ENCODE measurements at regions not wholly inside any gene's neighbourhood (a gene's known extent, or its start where the extent isn't known, plus 50 kb on each side); places are given as distances from the start of the nearest gene placed in this dataset.

- no peak overlapping the region for H3K27ac ChIP-seq (ENCODE audit: low read depth in 2 of 2, low read length in 2 of 2)
Observed at GRCh38 chr1:29424266-29424665, 187.9 kb downstream of the PTPRU start.

GRCh38 chr1:29420202-29420601 is 183.9 kb downstream of the PTPRU start:
- Histone ChIP-seq H3K4me3 (ENCODE audit: low read length in 2 of 2) (no peak overlapping the region), H3K36me3 (ENCODE audit: control insufficient read depth in 2 of 2, insufficient read depth in 2 of 2, low read length in 2 of 2) (no peaks in the 10 kb centered on the region), H3K27ac (ENCODE audit: low read depth in 2 of 2, low read length in 2 of 2) (no peak overlapping the region), H3K9me3 (ENCODE audit: control insufficient read depth in 2 of 2, low read length in 2 of 2) (no peaks in the 10 kb centered on the region), H3K4me1 (ENCODE audit: control insufficient read depth in 2 of 2, insufficient read depth in 2 of 2, low read length in 2 of 2) (no peaks in the 10 kb centered on the region), H3K9ac (ENCODE audit: low read depth in 1 of 2, low read length in 2 of 2) (no peak overlapping the region), H3K27me3 (ENCODE audit: control insufficient read depth in 2 of 2, insufficient read depth in 2 of 2, low read length in 2 of 2) (peaks cover 0 to 6% of the 10 kb centered on the region in 2 donors)

More at GRCh38 chr1:29424266-29424665, 187.9 kb downstream of the PTPRU start:
- H3K27me3 ChIP-seq (ENCODE audit: control insufficient read depth in 2 of 2, insufficient read depth in 2 of 2, low read length in 2 of 2) = no peaks in the 10 kb centered on the region
- H3K9ac ChIP-seq (ENCODE audit: low read depth in 1 of 2, low read length in 2 of 2) = no peak overlapping the region
- H3K4me1 ChIP-seq (ENCODE audit: control insufficient read depth in 2 of 2, insufficient read depth in 2 of 2, low read length in 2 of 2) = no peaks in the 10 kb centered on the region
- H3K36me3 ChIP-seq (ENCODE audit: control insufficient read depth in 2 of 2, insufficient read depth in 2 of 2, low read length in 2 of 2) = no peaks in the 10 kb centered on the region
- no peak overlapping the region for H3K4me3 ChIP-seq (ENCODE audit: low read length in 2 of 2)
- H3K9me3 ChIP-seq (ENCODE audit: control insufficient read depth in 2 of 2, low read length in 2 of 2) = no peaks in the 10 kb centered on the region

- peaks cover 0 to 9% of the 10 kb centered on the region in 2 donors for H3K27me3 ChIP-seq (ENCODE audit: control insufficient read depth in 2 of 2, insufficient read depth in 2 of 2, low read length in 2 of 2)
- H3K9ac ChIP-seq (ENCODE audit: low read depth in 1 of 2, low read length in 2 of 2) = no peak overlapping the region
- no peaks in the 10 kb centered on the region for H3K36me3 ChIP-seq (ENCODE audit: control insufficient read depth in 2 of 2, insufficient read depth in 2 of 2, low read length in 2 of 2)
- no peaks in the 10 kb centered on the region for H3K4me1 ChIP-seq (ENCODE audit: control insufficient read depth in 2 of 2, insufficient read depth in 2 of 2, low read length in 2 of 2)
- no peaks in the 10 kb centered on the region for H3K9me3 ChIP-seq (ENCODE audit: control insufficient read depth in 2 of 2, low read length in 2 of 2)
- H3K4me3 ChIP-seq (ENCODE audit: low read length in 2 of 2) = no peak overlapping the region
- H3K27ac ChIP-seq (ENCODE audit: low read depth in 2 of 2, low read length in 2 of 2) = no peak overlapping the region
Observed at GRCh38 chr1:29417971-29418370, 181.6 kb downstream of the PTPRU start.

GRCh38 chr1:29417147-29417858 is 181.0 kb downstream of the PTPRU start:
- H3K36me3 ChIP-seq (ENCODE audit: control insufficient read depth in 2 of 2, insufficient read depth in 2 of 2, low read length in 2 of 2) = no peaks in the 10 kb centered on the region
- H3K9ac ChIP-seq (ENCODE audit: low read depth in 1 of 2, low read length in 2 of 2) = no peak overlapping the region
- H3K27ac ChIP-seq (ENCODE audit: low read depth in 2 of 2, low read length in 2 of 2) = no peak overlapping the region
- no peaks in the 10 kb centered on the region for H3K9me3 ChIP-seq (ENCODE audit: control insufficient read depth in 2 of 2, low read length in 2 of 2)
- H3K27me3 ChIP-seq (ENCODE audit: control insufficient read depth in 2 of 2, insufficient read depth in 2 of 2, low read length in 2 of 2) = peaks cover 0 to 9% of the 10 kb centered on the region in 2 donors
- no peak overlapping the region for H3K4me3 ChIP-seq (ENCODE audit: low read length in 2 of 2)
- no peaks in the 10 kb centered on the region for H3K4me1 ChIP-seq (ENCODE audit: control insufficient read depth in 2 of 2, insufficient read depth in 2 of 2, low read length in 2 of 2)

- H3K9me3 ChIP-seq (ENCODE audit: control insufficient read depth in 2 of 2, low read length in 2 of 2) = no peaks in the 10 kb centered on the region
- H3K9ac ChIP-seq (ENCODE audit: low read depth in 1 of 2, low read length in 2 of 2) = no peak overlapping the region
- peaks cover 0 to 9% of the 10 kb centered on the region in 2 donors for H3K27me3 ChIP-seq (ENCODE audit: control insufficient read depth in 2 of 2, insufficient read depth in 2 of 2, low read length in 2 of 2)
- H3K27ac ChIP-seq (ENCODE audit: low read depth in 2 of 2, low read length in 2 of 2) = no peak overlapping the region
- no peak overlapping the region for H3K4me3 ChIP-seq (ENCODE audit: low read length in 2 of 2)
- H3K4me1 ChIP-seq (ENCODE audit: control insufficient read depth in 2 of 2, insufficient read depth in 2 of 2, low read length in 2 of 2) = no peaks in the 10 kb centered on the region
- no peaks in the 10 kb centered on the region for H3K36me3 ChIP-seq (ENCODE audit: control insufficient read depth in 2 of 2, insufficient read depth in 2 of 2, low read length in 2 of 2)
Observed at GRCh38 chr1:29416267-29417146, 180.2 kb downstream of the PTPRU start.

GRCh38 chr1:29415861-29416260 is 179.5 kb downstream of the PTPRU start:
- Histone ChIP-seq H3K36me3 (ENCODE audit: control insufficient read depth in 2 of 2, insufficient read depth in 2 of 2, low read length in 2 of 2) (no peaks in the 10 kb centered on the region), H3K9ac (ENCODE audit: low read depth in 1 of 2, low read length in 2 of 2) (no peak overlapping the region), H3K27me3 (ENCODE audit: control insufficient read depth in 2 of 2, insufficient read depth in 2 of 2, low read length in 2 of 2) (peaks cover 0 to 9% of the 10 kb centered on the region in 2 donors), H3K27ac (ENCODE audit: low read depth in 2 of 2, low read length in 2 of 2) (no peak overlapping the region), H3K4me3 (ENCODE audit: low read length in 2 of 2) (no peak overlapping the region), H3K9me3 (ENCODE audit: control insufficient read depth in 2 of 2, low read length in 2 of 2) (no peaks in the 10 kb centered on the region), H3K4me1 (ENCODE audit: control insufficient read depth in 2 of 2, insufficient read depth in 2 of 2, low read length in 2 of 2) (no peaks in the 10 kb centered on the region)

- Histone ChIP-seq H3K4me1 (ENCODE audit: control insufficient read depth in 2 of 2, insufficient read depth in 2 of 2, low read length in 2 of 2) (no peaks in the 10 kb centered on the region), H3K27me3 (ENCODE audit: control insufficient read depth in 2 of 2, insufficient read depth in 2 of 2, low read length in 2 of 2) (peaks cover 3 to 9% of the 10 kb centered on the region in 2 donors), H3K27ac (ENCODE audit: low read depth in 2 of 2, low read length in 2 of 2) (no peak overlapping the region), H3K4me3 (ENCODE audit: low read length in 2 of 2) (no peak overlapping the region), H3K36me3 (ENCODE audit: control insufficient read depth in 2 of 2, insufficient read depth in 2 of 2, low read length in 2 of 2) (no peaks in the 10 kb centered on the region), H3K9ac (ENCODE audit: low read depth in 1 of 2, low read length in 2 of 2) (no peak overlapping the region), H3K9me3 (ENCODE audit: control insufficient read depth in 2 of 2, low read length in 2 of 2) (no peaks in the 10 kb centered on the region)
Observed at GRCh38 chr1:29415156-29415830, 179.0 kb downstream of the PTPRU start.

- Histone ChIP-seq H3K9me3 (ENCODE audit: control insufficient read depth in 2 of 2, low read length in 2 of 2) (no peaks in the 10 kb centered on the region), H3K4me1 (ENCODE audit: control insufficient read depth in 2 of 2, insufficient read depth in 2 of 2, low read length in 2 of 2) (no peaks in the 10 kb centered on the region), H3K27ac (ENCODE audit: low read depth in 2 of 2, low read length in 2 of 2) (no peak overlapping the region), H3K27me3 (ENCODE audit: control insufficient read depth in 2 of 2, insufficient read depth in 2 of 2, low read length in 2 of 2) (peaks cover 5 to 9% of the 10 kb centered on the region in 2 donors), H3K9ac (ENCODE audit: low read depth in 1 of 2, low read length in 2 of 2) (no peak overlapping the region), H3K4me3 (ENCODE audit: low read length in 2 of 2) (no peak overlapping the region), H3K36me3 (ENCODE audit: control insufficient read depth in 2 of 2, insufficient read depth in 2 of 2, low read length in 2 of 2) (no peaks in the 10 kb centered on the region)
Observed at GRCh38 chr1:29414086-29414485, 177.8 kb downstream of the PTPRU start.

GRCh38 chr1:29413661-29414060 is 177.3 kb downstream of the PTPRU start:
- Histone ChIP-seq H3K9ac (ENCODE audit: low read depth in 1 of 2, low read length in 2 of 2) (no peak overlapping the region), H3K36me3 (ENCODE audit: control insufficient read depth in 2 of 2, insufficient read depth in 2 of 2, low read length in 2 of 2) (no peaks in the 10 kb centered on the region), H3K4me1 (ENCODE audit: control insufficient read depth in 2 of 2, insufficient read depth in 2 of 2, low read length in 2 of 2) (no peaks in the 10 kb centered on the region), H3K27ac (ENCODE audit: low read depth in 2 of 2, low read length in 2 of 2) (no peak overlapping the region), H3K9me3 (ENCODE audit: control insufficient read depth in 2 of 2, low read length in 2 of 2) (no peaks in the 10 kb centered on the region), H3K27me3 (ENCODE audit: control insufficient read depth in 2 of 2, insufficient read depth in 2 of 2, low read length in 2 of 2) (peaks cover 5 to 9% of the 10 kb centered on the region in 2 donors), H3K4me3 (ENCODE audit: low read length in 2 of 2) (no peak overlapping the region)

- Histone ChIP-seq H3K9ac (ENCODE audit: low read depth in 1 of 2, low read length in 2 of 2) (no peak overlapping the region), H3K9me3 (ENCODE audit: control insufficient read depth in 2 of 2, low read length in 2 of 2) (no peaks in the 10 kb centered on the region), H3K27me3 (ENCODE audit: control insufficient read depth in 2 of 2, insufficient read depth in 2 of 2, low read length in 2 of 2) (peaks cover 5 to 6% of the 10 kb centered on the region in 2 donors)
Observed at GRCh38 chr1:29412591-29412990, 176.3 kb downstream of the PTPRU start.

More at GRCh38 chr1:29412591-29412990, 176.3 kb downstream of the PTPRU start:
- H3K4me1 ChIP-seq (ENCODE audit: control insufficient read depth in 2 of 2, insufficient read depth in 2 of 2, low read length in 2 of 2) = no peaks in the 10 kb centered on the region
- H3K4me3 ChIP-seq (ENCODE audit: low read length in 2 of 2) = no peak overlapping the region
- H3K36me3 ChIP-seq (ENCODE audit: control insufficient read depth in 2 of 2, insufficient read depth in 2 of 2, low read length in 2 of 2) = no peaks in the 10 kb centered on the region
- H3K27ac ChIP-seq (ENCODE audit: low read depth in 2 of 2, low read length in 2 of 2) = no peak overlapping the region

Measured in mucosa of rectum (tissue), 2 donors.